HG02943 (cell line): ENCODE measurements at regions not wholly inside any gene's neighbourhood (a gene's known extent, or its start where the extent isn't known, plus 50 kb on each side); places are given as distances from the start of the nearest gene placed in this dataset.
"Not testable (repeated sequence)": the region's sequence is repeated elsewhere in the genome, so short reads cannot be mapped to it uniquely, and the experiment has no call there.

Experiments used
- ATAC-seq: cut with Tn5 transposase; IDR thresholded peaks from one replicate; pipeline ENCODE4 v1.9.1; 2021; ENCODE audit warnings: mild to moderate bottlenecking, low read depth, moderate library complexity; ENCODE audit not compliant: unreplicated experiment

- no peak for ATAC-seq
Measured at GRCh38 chr15:39013262-39013661, 448.6 kb upstream of the RASGRP1 start.

DNA sequence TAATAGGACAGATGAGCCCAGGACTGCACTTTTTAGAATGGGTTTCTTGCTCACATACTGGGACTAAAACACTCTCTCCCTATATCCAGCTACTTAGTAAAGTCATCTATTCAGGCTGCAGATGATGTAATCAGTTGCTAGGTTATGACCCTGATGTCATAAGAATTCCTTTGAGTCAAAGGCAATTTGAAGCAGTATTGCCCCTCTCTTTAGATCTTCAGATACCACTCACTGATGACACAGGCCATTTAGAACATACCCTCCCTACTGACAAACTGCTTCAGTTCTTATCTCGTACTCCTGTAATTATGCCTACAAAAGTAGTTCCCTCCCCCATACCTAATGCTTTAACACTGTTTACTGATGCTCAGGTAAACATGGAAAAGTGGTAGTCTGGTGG is 450.1 kb upstream of the RASGRP1 start:
- ATAC-seq, result no peak

DNA sequence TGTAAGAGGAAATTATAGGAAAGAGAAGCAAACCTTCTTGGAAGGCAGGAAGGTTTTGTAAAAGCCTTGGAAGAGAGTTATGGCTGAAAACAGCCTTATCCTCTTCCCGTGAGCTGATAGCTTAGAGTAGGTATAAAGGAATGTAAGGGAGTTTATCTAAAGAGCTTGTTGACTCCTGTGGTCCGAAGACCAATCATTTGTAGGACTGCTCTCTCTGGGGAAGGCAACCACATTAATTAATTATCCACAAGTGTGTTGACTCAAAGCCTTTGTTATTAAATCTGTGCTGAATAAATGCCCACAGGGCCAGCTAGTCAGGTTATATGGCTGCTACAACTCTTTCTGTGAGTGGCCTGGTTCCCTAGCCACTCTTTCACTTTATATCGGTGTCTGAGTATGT is 452.1 kb upstream of the RASGRP1 start:
- no peak for ATAC-seq

GRCh38 chr15:39018966-39019365 is 454.4 kb upstream of the RASGRP1 start:
- ATAC-seq, result no peak

DNA sequence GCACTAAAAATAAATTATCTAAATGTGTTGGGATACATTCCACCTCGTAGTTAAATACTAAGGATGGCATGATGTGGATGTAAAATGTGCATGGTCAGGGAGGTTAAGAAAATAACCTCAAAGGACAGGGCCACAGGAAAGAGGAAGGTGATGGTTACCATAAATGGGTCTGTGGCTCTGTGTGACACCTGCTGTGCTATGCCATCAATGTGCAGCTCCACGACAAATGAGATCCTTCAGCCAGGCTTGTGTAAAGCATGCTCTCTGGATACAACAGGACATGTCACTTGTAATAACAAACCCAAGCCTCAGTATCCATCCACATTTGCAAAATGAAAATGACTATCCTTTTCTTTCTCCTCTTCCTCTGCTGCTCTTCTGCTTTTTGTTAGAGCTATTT is 456.7 kb upstream of the RASGRP1 start:
- no peak for ATAC-seq

- ATAC-seq, result no peak
Measured at GRCh38 chr15:39022532-39023305, 458.1 kb upstream of the RASGRP1 start.

DNA sequence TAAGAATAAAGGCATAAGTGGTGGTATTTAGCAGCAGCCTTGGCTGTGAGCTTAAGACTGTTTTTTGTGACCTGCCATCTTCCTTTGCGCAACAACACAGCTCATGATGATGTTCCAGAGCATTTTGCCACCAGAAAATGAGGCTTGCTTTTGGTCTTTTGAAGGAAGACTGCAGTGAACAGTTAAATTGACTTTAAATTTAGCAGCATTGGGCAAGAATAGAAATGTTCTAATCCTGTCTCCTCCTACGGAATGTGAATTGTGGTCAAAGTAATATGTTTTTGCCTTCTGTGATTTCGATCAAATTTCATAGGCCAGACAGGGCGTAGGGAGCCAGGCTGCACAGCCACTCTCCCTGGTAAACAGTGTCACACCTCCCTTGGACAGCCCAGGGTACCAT is 460.7 kb upstream of the RASGRP1 start:
- no peak for ATAC-seq

GRCh38 chr15:39025881-39026280 is 461.3 kb upstream of the RASGRP1 start:
- ATAC-seq, result no peak

DNA sequence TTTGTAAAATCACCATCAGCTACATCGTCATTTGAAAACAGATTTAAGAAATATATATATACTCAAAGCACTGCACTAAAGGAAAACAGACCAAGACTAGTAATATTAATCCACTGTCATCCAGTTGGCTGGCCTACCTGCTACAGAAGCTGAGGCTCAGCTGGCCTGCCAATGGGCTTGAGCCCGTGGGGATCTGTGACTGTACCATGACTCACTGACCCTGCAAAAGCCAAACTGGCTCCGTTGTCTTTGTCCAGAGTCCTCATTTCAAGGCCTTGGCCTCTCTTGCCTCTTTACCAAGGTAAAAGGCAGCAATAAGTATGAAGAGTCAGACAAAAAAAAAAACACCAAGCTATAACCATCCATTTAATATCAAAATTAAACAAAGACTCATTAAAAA is 463.5 kb upstream of the RASGRP1 start:
- ATAC-seq, result no peak

DNA sequence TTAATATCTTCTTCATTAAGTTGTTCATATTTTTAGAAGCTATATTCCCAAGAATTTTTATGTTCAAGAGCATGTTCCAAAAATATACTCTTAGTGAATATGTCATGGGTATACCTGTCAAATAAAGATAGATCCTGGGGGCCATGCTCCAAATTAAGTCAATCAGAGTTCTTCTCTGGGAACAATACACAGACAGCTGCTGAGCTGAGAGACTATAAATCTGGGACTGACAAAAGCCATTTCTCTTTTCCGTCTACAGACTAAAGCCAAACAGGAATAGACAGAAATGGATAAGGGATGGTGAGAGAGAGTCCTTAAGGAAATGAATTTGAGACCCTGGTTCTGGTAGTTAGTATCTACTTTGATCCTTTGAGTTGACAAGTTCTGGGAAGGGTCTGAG is 465.1 kb upstream of the RASGRP1 start:
- no peak for ATAC-seq

- no peak for ATAC-seq
Measured at GRCh38 chr15:39030291-39031070, 465.9 kb upstream of the RASGRP1 start.

- ATAC-seq, result no peak
Measured at GRCh38 chr15:39031596-39031995, 467.0 kb upstream of the RASGRP1 start.

DNA sequence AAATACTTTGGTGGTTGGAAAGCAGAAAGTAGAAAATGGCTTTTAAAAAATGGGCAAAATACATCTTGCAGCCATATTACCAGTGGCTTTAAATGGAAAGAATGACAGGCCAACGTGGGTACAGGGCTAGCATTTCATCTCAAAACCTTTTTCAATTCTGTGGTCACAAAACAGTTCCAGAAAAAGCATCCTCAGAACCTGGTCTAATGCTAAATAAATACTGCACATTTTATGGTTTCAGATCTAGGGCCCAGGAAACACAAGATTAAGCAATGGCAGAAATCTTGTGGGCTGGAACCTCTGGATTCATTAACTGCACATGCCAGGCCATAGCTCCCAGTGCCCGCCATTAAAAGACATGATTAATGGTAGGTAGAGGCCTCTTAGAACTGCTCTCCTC is 470.2 kb upstream of the RASGRP1 start:
- ATAC-seq, result no peak

DNA sequence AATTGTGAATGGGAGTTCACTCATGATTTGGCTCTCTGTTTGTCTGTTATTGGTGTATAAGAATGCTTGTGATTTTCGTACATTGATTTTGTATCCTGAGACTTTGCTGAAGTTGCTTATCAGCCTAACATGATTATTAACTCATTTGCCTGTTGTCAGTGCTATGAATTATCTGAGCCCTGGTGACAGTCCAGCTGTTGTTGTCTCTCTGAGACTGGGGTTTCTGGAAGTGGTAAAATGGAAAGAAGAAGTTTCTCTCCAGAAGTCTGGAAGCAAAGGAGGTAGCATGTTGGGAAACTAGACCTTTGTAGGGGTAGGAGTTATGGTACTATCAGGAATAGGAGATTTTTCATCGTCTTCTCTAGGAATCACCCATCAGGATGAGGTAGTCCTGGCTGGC is 473.0 kb upstream of the RASGRP1 start:
- not testable (repeated sequence) for ATAC-seq

DNA sequence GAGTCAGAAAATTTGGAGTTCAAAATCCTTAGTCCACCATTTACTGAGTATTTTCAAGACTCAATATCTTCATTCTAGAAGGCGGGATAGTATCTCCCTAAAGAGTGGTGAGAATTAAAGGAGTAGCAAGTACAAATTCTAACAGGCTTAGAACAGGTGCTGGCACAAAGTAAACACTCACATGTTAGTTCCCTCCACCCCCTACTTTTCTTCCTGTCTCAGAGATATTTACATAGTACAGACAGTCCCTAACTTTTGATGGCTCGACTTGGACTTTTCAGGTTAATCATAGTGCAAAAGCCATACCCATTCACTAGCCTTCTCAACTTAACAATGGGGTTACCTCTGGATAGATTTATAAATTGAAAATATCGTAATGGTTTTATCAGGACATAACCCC is 476.2 kb upstream of the RASGRP1 start:
- ATAC-seq, result no peak

DNA sequence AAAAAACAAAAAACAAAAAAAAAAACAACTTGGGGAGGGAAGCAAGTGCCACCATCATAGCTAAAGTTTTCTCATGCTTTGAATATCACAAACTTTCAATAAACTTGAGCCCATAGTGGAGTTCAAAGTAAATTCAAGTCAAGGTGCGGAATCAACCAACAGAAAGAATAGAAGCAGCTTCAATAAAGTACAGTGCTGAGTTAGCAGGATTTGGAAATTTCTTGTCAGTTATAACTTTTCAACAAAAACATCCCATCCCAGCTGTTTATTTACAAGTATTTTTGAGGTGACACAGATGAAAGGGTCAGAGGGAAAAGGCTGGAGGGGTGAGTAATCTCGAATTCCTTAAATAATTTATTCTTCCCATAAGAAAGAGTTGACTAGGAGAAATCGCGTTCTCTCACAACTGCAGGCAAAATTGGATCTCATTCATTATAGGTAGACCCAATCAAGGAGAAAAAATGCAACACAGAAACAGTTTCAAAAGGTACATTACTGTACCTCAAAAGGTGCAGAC is 477.4 kb upstream of the RASGRP1 start:
- ATAC-seq, result no peak

DNA sequence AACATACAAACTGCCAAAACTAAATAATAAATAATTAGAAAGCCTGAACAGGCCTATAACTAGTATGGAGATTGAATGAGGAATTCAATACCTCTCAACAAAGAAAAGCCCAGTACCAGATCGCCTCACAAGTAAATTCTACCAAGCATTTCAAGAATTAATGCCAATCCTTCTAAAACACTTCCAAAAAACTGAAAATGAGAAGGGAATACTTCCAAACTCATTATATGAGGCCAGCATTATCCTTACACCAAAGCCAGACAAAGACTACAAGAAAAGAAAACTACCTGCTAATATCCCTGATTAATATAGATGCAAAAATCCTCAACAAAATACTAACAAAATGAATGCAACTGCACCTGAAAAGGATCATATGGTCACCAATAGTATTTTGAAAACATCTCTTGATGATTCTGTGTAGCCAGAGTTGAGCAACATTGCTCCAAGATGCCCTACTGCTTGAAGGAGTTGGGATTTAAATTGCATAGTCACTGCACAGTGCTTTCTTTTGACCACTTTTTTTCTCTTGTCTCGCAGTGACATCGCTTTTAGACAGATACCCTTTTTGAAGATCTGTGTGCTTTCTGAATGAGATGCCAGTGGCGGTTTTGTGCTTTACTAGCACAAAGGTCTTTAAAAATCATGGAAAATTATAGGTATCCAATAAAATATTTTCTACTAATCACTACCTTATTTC is 487.2 kb upstream of the RASGRP1 start:
- no peak for ATAC-seq

DNA sequence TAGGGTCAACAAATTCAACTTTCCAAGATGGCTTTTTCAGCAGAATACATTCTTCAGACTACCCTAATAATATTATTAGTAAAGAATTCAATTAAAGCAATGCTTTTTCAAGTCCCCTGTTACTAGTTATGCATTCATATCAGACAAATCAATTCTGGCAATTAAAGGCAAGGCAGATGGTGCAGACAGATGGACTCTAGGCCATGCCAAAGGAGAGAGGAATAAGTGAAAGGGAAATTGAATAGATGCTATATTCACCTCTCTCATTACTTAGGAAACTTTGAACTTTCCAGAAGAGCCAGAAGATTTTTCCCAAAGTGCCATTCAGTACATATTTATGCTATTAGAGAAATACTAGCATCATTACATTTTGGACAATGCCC is 487.7 kb upstream of the RASGRP1 start:
- no peak for ATAC-seq

GRCh38 chr15:39053480-39053879 is 488.9 kb upstream of the RASGRP1 start:
- ATAC-seq, result no peak

DNA sequence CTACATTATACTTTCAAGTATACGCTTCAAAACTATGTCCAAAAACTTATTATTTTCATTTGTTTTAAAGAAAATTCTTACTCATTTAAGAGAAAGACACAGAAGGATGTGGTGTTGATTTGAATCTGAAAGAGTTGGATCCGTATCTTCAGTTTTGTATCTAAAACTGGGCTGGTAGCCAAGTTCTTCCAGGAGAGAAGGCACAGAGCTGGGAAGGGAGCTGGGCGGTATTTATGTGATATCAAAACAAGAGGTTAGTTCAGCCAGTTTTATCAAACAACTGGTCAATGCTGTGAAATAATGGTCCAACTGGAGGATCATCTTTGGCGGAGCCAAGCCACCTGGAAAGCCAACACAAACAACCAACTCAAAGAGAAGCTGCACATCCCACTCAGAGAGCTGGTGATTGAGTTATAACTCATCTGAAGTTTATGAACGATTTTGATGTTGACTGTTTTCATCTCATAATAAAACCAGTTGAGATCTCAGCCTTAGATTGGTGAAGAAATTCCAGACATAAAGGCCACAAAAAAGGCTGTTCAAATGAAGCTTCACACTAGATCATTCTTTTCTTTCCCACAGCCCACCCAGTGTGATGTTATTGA is 489.6 kb upstream of the RASGRP1 start:
- no peak for ATAC-seq

DNA sequence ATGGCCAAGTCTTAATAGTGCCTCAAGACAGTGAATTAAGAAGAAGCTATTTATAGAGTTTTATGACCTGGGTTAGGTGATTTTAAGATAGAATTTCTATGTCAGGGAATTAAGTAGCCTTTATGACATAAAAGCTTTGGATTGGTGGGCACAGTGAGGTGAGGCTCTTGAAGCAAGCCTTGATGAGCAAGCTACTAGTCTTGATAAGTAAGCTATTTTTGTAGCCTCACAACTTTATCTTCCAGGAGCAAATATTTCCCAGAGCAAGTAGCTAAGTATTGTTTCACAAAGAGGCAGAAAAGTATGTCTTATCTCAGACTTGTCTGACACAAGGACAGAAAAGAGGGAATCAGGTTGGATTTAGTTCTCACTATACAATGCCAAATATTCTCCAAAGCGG is 491.7 kb upstream of the RASGRP1 start:
- no peak for ATAC-seq
